ENCODE measurements at regions not wholly inside any gene's neighbourhood (a gene's known extent, or its start where the extent isn't known, plus 50 kb on each side); places are given as distances from the start of the nearest gene placed in this dataset.

GRCh38 chr11:104462341-104462740 is 298.4 kb upstream of the PDGFD start:
- TF ChIP-seq PRPF4 (IDR thresholded peaks at IDR 0.05; ENCODE audit: low read depth, low read length, poor library complexity, severe bottlenecking) (no peak), POLR2A (IDR thresholded peaks at IDR 0.05; ENCODE audit: insufficient read depth in 1 of 2, low read depth in 2 of 2, low read length in 2 of 2) (no peak), REST (IDR thresholded peaks at IDR 0.05; ENCODE audit: borderline replicate concordance in 1 of 2, low read depth in 1 of 2, low read length in 2 of 2) (no peak), FOXO1 (CRISPR knock-in tag; IDR thresholded peaks at IDR 0.05) (no peak), ZNF678 (CRISPR knock-in tag; IDR thresholded peaks at IDR 0.05) (no peak), MXD4 (CRISPR knock-in tag; IDR thresholded peaks at IDR 0.05) (no peak)
